ENCODE measurements at regions not wholly inside any gene's neighbourhood (a gene's known extent, or its start where the extent isn't known, plus 50 kb on each side); places are given as distances from the start of the nearest gene placed in this dataset.

DNA sequence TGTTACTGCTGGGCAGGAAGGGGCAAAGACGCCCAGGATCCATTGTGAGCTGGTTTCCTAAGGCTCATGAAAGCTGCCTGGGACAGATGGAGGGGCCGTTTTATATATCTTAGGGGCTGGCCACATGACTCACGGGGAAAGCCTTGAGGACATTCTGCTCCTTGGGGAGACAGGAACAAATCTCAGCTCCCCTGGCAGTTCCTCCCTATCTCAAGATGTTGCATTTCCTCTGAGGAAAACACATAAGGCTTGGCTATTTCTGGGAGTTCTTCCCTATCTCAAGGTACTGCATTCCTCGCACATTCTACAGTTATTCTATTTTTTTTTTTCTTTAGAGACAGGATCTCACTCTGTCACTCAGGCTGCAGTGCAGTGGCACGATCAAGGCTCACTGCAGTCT, 804.6 kb upstream of the TENM3 start:
- TF ChIP-seq GATA1 (IDR thresholded peaks at IDR 0.05; ENCODE audit: low read depth, low read length), result no peak
- no peak for TF ChIP-seq POLR2A (IDR thresholded peaks at IDR 0.05; ENCODE audit: low read length)
- DNase-seq, result no peak

DNA sequence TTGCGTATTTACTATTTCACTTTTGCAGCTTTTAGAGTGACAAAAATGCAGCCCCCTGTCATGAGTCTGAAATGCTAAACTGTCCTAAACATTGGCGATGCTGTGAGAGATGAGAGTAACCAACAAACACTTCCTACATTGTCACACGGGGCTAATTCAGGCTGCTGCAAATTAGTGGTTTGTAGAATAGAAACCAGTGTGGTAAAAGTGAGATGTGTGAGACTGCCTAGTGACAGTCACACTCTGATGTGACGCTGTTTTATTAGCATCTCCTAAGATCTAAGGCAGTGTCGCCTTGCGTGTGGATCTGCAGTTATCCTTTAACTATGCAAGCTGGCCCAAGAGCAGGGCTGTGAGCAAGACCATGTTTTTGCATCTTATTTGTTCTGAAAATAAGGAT, 800.2 kb upstream of the TENM3 start:
- no peak for DNase-seq
- no peak for TF ChIP-seq POLR2A (IDR thresholded peaks at IDR 0.05; ENCODE audit: low read length)
- TF ChIP-seq GATA1 (IDR thresholded peaks at IDR 0.05; ENCODE audit: low read depth, low read length), result no peak

DNA sequence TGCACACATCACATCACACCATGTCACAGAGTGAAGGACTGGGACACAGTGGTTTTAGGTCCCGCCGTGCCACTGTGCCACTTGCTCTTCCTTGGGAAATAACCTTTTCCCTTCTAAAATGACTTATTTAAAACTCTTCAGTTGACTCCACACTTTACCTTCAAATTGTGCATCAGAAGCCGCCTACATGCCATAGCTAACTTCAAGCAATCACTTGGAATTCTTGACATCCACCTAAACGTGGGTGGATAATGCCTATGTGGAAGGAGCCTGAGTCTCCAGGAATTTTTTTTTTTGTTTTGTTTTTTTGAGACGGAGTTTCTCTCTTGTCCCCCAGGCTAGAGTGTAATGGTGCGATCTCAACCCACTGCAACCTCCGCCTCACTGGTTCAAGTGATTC, 777.4 kb upstream of the TENM3 start:
- no peak for DNase-seq
- TF ChIP-seq GATA1 (IDR thresholded peaks at IDR 0.05; ENCODE audit: low read depth, low read length), result no peak
- TF ChIP-seq POLR2A (IDR thresholded peaks at IDR 0.05; ENCODE audit: low read length), result no peak

DNA sequence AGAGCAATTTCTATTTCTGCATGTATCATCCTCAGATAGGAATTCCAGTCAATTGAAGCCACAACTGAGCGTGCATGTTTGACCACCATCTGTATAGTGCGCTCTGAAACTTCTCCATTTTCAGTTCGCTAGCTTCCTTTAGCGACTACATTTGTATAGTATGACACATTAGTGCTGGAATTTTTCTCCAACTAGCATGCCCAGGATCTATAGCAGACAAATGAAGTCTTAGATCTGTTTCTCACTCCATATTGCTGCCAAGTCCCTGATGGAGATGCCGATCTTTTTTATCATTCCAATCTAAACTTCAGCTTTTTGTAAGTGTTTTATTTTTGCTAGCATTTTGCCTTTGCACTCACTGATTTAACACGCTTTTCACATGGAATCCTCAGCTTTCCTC, 774.8 kb upstream of the TENM3 start:
- DNase-seq, result no peak
- no peak for TF ChIP-seq GATA1 (IDR thresholded peaks at IDR 0.05; ENCODE audit: low read depth, low read length)
- no peak for TF ChIP-seq POLR2A (IDR thresholded peaks at IDR 0.05; ENCODE audit: low read length)

DNA sequence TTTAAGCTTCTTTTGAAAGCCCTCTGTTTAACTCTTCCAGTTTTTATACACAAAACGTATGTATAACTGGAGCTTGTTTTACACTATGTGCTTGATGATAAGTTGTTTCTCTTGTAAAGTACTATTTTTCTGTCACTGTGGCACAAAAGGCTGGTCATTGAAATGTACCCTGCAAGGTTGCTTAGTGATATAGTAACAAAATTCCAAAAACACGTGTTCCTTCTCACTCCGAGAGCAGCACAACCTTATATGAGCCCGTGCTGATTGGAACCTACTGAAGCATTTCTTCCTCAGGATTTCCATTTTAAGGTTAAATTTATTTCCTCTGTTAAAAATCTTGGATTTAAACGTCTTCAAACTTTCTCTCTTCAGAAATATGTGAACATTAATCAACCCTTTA, 772.9 kb upstream of the TENM3 start:
- TF ChIP-seq GATA1 (IDR thresholded peaks at IDR 0.05; ENCODE audit: low read depth, low read length), result no peak
- TF ChIP-seq POLR2A (IDR thresholded peaks at IDR 0.05; ENCODE audit: low read length), result no peak
- DNase-seq, result no peak

DNA sequence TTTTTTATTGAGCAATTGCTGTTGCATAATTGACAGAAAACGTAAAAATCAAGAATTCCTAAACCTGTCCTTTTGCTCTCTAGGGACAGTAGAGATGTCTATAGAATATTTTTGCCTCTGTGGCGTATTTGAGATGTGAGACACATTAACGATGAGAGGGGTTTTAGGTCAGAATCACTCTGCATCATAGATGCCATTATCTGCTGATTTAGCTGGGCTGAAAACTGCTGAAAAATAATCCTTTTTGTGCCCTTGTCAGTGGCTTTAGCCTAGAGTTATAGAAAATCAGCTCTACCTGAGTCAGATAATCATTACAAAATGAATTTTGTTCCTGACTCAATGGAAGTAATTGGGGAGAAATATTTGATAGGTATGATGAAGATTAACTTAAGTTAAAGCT, 767.8 kb upstream of the TENM3 start:
- TF ChIP-seq GATA1 (IDR thresholded peaks at IDR 0.05; ENCODE audit: low read depth, low read length) (no peak), POLR2A (IDR thresholded peaks at IDR 0.05; ENCODE audit: low read length) (no peak)
- DNase-seq, result no peak

DNA sequence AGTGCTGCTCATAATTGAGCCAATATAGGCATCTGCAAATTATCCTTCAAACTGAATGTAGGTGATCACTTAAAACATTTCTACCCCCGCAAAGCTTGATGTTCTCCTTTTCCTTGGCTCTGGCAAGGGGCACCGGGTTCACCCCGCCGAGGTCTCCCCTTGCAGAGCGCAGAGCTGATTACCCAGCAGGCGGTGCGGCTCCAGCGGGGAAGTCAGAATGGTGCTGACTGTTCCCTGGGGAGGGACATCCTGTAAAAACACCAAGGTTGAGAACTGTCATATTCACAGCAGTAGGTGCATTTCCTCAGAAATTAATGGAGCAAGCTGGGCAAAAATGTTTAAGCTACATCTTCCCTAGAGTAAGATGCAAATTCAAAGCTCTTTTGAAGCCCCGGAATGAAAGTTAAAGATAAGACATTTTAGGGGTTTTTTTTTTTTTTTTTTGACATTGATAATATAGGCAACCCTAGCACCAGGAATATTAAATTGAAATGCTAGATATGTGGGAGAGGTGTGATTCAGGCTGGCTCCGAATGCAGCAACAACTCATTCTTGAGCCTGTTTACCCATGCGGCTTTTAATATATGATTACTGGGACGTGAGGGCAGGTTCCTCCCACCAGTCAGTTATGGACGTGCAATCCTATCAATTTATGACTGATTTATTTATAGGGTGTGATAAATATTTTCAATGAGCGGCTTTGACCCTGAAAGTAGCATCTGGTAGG, 767.3 kb upstream of the TENM3 start:
- TF ChIP-seq GATA1 (IDR thresholded peaks at IDR 0.05; ENCODE audit: low read depth, low read length) (no peak), POLR2A (IDR thresholded peaks at IDR 0.05; ENCODE audit: low read length) (no peak)
- no peak for DNase-seq

DNA sequence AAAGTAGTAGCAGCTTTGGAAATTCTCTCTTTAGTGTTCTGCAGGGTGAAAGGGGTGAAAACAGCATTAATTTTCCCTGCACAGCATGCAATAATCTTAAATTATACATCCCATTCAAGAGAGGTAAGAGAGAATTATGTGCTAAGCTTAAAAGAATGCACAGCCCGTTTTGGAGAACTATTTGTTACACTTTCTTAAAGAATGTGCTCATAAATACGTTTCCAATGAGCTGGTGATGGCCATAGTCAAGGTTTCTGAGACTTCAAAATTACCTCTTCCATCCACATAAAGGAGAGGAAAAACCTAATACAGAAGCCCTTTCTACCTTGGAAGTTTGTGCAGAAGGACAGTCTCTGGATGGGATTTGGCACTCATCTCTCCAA, 766.7 kb upstream of the TENM3 start:
- TF ChIP-seq GATA1 (IDR thresholded peaks at IDR 0.05; ENCODE audit: low read depth, low read length) (no peak), POLR2A (IDR thresholded peaks at IDR 0.05; ENCODE audit: low read length) (no peak)
- DNase-seq, result no peak

DNA sequence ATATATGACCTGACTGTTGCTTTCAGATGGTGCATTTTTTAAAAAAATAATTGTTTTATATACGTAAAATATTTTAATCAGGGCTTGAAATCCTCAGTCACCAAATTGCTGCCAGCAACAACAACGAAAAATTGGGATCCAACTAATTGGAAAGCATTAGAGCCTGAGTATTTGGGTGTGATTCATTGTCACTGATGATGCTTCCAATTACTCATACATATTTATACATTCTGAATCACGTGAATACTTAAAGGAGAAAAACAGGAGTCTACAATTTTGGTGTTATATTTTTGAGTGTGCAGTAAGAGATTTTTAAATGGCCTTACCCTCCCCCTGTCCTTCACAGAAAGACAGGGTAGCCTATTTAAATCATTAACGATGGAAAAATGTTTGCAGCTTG, 765.6 kb upstream of the TENM3 start:
- TF ChIP-seq POLR2A (IDR thresholded peaks at IDR 0.05; ENCODE audit: low read length) (no peak), GATA1 (IDR thresholded peaks at IDR 0.05; ENCODE audit: low read depth, low read length) (no peak)
- no peak for DNase-seq

DNA sequence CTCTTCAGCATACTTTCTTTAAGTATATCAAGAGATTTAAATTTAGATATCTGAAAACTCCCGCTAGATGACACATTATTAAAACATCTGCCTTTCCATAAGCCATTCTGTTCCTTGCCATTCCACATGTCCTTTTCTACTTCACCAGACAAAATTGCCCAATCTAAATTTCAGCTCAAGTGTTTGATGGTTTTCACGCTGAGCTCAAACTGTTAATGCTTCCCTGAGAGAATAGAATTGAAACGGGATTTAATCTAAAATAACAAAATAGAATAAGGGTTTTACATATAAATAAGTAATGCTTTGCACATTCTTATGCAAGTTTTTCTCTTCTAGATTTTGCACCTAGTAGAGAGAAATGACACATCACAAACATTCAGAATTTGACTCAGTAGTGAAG, 764.5 kb upstream of the TENM3 start:
- no peak for DNase-seq
- TF ChIP-seq POLR2A (IDR thresholded peaks at IDR 0.05; ENCODE audit: low read length) (no peak), GATA1 (IDR thresholded peaks at IDR 0.05; ENCODE audit: low read depth, low read length) (no peak)

DNA sequence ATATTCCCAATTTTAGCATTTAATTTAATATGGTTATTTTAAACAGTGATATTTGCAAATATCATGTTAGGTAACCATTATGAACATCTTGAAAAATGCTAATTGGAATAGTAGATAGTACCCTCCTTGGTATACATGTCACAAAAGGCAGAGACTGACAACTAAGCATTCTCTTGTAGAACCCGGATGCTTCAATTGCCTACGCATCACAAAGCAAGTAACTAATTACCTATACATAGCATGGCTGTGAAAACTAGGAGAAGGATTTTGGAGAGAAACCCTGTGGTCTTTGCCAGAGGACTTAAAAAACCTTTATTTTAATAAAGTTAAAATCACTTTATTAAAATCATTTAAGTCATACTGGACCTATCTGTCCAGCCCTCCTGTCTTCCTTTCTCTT, 764.1 kb upstream of the TENM3 start:
- no peak for TF ChIP-seq POLR2A (IDR thresholded peaks at IDR 0.05; ENCODE audit: low read length)
- TF ChIP-seq GATA1 (IDR thresholded peaks at IDR 0.05; ENCODE audit: low read depth, low read length), result no peak
- no peak for DNase-seq

DNA sequence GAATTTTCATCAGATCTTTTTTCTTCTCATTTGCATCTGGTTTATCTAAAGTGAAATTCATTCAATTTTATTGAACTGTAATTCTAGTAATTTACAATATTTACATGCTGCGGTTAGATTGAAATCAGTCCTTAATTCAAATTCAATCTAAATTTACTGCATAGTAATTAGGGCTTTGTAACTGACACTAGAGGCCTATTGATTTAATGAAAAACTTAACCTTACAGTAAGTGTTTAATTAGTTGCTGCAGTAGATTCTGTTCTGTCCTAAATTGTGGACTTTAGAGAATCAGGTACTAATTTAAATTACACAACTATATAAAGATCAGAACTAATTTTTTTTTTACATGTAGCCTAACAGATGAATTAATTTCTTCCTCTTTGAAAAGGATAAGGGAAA, 758.8 kb upstream of the TENM3 start:
- no peak for TF ChIP-seq GATA1 (IDR thresholded peaks at IDR 0.05; ENCODE audit: low read depth, low read length)
- no peak for TF ChIP-seq POLR2A (IDR thresholded peaks at IDR 0.05; ENCODE audit: low read length)
- DNase-seq, result no peak

DNA sequence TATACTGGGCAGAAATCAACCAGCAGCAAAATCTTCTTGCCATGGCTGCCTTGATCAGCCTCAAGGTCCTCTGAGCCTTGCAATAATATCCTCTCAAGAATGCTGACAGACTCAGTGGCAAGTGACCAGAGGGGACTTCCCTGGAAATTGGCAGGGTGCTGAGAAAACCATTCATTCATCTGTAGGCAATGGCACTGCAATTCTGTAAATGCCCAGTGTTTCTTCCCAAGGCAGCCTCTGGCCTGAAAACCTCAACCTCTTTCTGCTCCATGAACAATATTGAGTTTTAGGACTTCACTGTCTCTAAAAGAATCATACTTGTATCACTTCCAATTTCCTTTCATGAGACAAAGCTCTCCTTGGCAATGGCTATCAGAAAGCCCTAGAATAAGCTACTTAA, 754.3 kb upstream of the TENM3 start:
- DNase-seq, result no peak
- TF ChIP-seq POLR2A (IDR thresholded peaks at IDR 0.05; ENCODE audit: low read length) (no peak), GATA1 (IDR thresholded peaks at IDR 0.05; ENCODE audit: low read depth, low read length) (no peak)

DNA sequence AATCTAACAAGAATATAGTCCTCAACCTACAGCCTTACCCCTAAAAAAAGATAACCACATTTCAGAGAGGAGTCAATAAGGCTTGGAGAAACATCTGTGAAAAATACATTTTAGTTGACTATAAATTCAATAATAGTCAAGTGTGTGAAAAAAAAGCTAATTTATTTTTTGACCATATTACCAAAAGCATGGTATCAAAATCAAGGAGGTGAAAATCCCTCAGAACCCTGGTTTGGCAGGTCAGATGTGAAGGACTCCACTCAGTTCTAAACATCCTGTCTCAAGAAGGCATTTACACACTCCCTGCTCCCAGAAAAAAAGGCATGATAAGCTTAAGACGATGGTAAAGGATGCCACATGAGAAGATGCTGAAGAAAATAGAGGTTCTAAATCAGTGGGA, 745.1 kb upstream of the TENM3 start:
- no peak for DNase-seq
- TF ChIP-seq GATA1 (IDR thresholded peaks at IDR 0.05; ENCODE audit: low read depth, low read length) (no peak), POLR2A (IDR thresholded peaks at IDR 0.05; ENCODE audit: low read length) (no peak)

DNA sequence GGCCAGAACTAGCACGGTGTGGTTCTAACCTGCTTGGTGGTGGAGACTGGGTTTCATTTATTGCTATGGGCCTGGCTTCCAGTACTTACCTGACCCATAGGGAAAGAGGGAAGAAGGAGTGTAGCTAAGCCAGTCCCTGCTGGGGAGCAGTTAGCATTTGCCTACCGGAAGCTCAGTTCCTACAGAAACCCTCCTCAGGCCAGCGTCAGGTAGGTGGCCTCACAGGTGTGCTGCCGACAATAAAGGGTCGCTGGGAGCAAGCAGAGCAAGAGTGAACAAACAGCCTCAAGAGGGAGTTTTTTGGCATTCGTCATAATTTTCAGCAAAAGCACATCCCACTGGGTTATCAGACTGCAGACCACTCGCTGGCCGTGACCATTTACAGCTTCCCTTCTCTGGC, 740.6 kb upstream of the TENM3 start:
- no peak for DNase-seq
- no peak for TF ChIP-seq POLR2A (IDR thresholded peaks at IDR 0.05; ENCODE audit: low read length)
- no peak for TF ChIP-seq GATA1 (IDR thresholded peaks at IDR 0.05; ENCODE audit: low read depth, low read length)

Data from erythroblast (primary cell).